Activated CD4-positive, alpha-beta T cell treated with anti-CD3 and anti-CD28 coated beads, Interleukin-2, amount 10 ng/mL, durations not matched to agents 7 days and 5 days (primary cell): ENCODE measurements at regions not wholly inside any gene's neighbourhood (a gene's known extent, or its start where the extent isn't known, plus 50 kb on each side); places are given as distances from the start of the nearest gene placed in this dataset.

Source experiments
- CTCF ChIA-PET: fragments of 350-600 bp; sonication (Branson Sonifier 250); formaldehyde crosslinking; loops from one replicate; lab custom pipeline; 2021; ENCODE audit warnings: antibody characterized with exemption; lab: Charles Lee
- POLR2A ChIA-PET: fragments of 350-600 bp; sonication (Branson Sonifier 250); formaldehyde crosslinking; loops from one replicate; lab custom pipeline; 2021; ENCODE audit warnings: antibody characterized with exemption; lab: Charles Lee
- DNase-seq: peaks from one replicate; pipeline ENCODE4 v3.0.0-alpha.2; 2020
- H3K27ac Mint-ChIP-seq: one replicate; pipeline ENCODE4 v1.8.0; 2021; ENCODE audit warnings: mild to moderate bottlenecking, moderate library complexity, mixed read lengths
- H3K27me3 Mint-ChIP-seq: one replicate; pipeline ENCODE4 v1.8.0; 2021; ENCODE audit warnings: mixed read lengths
- H3K36me3 Mint-ChIP-seq: one replicate; pipeline ENCODE4 v1.8.0; 2021; ENCODE audit warnings: low read depth, mixed read lengths
- H3K4me1 Mint-ChIP-seq: one replicate; pipeline ENCODE4 v1.8.0; 2021; ENCODE audit warnings: mixed read lengths
- H3K4me3 Mint-ChIP-seq: one replicate; pipeline ENCODE4 v1.8.0; 2021; ENCODE audit warnings: mild to moderate bottlenecking, moderate library complexity, mixed read lengths
- H3K9me3 Mint-ChIP-seq: one replicate; pipeline ENCODE4 v1.8.0; 2021; ENCODE audit warnings: mixed read lengths

DNA sequence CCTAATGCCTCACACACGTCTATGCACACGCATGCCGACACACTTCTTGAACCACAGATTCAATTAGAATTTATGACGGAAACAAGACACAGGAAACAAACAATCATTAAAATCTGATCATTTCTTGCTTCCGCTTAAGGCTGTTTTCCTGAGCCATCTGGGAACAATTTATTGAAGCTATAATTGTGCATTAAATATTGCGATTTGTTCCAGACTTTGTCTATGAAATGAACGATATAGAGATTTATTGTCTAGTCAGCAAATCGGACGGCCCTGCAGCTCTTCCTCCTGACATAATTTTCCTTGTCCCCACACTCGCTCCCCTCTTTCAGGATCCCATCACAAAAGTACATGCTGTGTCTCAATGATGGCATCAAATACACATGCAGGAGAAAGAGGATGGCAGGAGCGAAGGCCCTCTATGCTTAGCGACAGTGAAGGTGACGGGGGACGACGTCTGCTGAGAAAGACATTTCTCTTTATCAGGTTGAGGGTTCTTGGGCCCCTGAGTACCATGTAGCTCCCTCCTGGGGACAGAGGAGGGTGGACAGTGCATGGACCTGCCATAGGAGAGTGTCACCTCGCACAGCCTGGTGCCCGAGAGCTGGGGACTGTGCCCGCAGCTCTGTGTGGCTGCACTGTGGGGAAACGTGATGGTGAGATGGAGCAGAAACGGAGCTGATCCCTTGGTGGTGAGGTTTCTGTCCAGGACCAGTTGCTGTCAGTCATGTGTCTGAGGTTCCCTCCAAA, 157.3 kb downstream of the ACKR3 start:
- Mint-ChIP-seq H3K9me3 (no peaks in the 10 kb centered on the region), H3K36me3 (no peaks in the 10 kb centered on the region), H3K4me1 (no peaks in the 10 kb centered on the region), H3K27me3 (no peaks in the 10 kb centered on the region), H3K27ac (no peak overlapping the region), H3K4me3 (no peak overlapping the region)
- CTCF ChIA-PET = no interaction called here
- POLR2A ChIA-PET = no interaction called here
- no peak for DNase-seq

DNA sequence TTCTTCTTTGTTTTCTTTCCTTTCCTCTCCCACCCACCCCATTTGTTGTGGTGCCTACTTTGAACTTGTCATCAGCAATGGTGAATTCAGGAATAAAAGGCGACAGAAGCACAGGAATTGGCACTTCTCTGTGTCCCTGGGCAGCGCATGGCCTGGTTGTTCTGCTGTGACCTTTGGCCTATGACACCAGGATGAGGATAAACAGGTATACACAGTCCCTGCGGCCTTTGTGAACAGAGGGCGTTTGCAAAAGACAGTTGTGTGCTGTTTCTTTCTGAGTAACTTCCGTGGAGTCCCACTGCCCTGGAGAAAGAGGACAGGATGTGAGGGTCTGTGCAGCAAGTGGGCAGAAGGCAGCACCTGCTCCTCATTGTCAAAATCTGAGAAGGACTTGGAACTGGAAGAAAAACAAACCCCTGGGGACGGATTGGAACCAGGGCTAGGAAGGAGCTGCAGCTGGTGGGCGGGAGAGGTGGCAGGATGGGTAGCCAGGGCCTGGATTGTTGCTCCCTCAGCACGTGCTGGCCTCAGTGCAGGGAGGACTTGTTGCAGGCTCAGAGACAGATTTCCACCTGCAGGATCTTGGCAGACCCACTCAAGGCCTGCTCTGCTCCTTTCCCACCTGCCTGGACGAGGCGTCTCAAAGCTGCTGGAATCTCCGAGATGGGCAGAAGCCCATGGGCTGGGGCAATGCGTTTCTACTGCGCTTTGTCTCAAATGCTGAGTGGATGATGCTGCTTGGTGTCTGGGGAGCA, 159.5 kb downstream of the ACKR3 start:
- Mint-ChIP-seq H3K36me3 (no peaks in the 10 kb centered on the region), H3K4me1 (no peaks in the 10 kb centered on the region), H3K27me3 (no peaks in the 10 kb centered on the region), H3K9me3 (no peaks in the 10 kb centered on the region), H3K4me3 (no peak overlapping the region), H3K27ac (no peak overlapping the region)
- CTCF ChIA-PET = no interaction called here
- POLR2A ChIA-PET = no interaction called here
- DNase-seq = no peak

DNA sequence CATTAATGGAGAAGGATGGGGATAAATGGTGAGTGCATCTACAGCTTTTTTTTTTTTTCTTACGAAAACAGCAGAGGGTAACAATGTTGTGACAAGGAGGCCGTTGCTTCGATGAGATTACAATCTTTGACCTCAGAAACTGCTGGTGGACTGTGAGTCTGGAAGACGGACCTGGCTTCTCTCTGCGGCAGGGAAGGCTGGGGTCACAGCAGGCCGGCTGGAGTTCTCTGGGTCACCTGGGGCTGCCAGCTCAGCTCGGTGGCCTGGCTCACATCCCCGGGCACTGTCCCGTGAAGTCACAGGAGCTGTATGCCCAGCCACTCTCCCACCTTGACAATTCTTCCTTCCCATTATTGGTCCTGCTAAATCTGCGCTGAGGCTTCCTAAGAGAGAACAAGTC, 160.8 kb downstream of the ACKR3 start:
- no peak for DNase-seq
- Mint-ChIP-seq H3K27ac (no peak overlapping the region), H3K9me3 (no peaks in the 10 kb centered on the region), H3K4me3 (no peak overlapping the region), H3K4me1 (no peaks in the 10 kb centered on the region), H3K36me3 (no peaks in the 10 kb centered on the region), H3K27me3 (no peaks in the 10 kb centered on the region)
- ChIA-PET CTCF (no interaction called here), POLR2A (no interaction called here)

DNA sequence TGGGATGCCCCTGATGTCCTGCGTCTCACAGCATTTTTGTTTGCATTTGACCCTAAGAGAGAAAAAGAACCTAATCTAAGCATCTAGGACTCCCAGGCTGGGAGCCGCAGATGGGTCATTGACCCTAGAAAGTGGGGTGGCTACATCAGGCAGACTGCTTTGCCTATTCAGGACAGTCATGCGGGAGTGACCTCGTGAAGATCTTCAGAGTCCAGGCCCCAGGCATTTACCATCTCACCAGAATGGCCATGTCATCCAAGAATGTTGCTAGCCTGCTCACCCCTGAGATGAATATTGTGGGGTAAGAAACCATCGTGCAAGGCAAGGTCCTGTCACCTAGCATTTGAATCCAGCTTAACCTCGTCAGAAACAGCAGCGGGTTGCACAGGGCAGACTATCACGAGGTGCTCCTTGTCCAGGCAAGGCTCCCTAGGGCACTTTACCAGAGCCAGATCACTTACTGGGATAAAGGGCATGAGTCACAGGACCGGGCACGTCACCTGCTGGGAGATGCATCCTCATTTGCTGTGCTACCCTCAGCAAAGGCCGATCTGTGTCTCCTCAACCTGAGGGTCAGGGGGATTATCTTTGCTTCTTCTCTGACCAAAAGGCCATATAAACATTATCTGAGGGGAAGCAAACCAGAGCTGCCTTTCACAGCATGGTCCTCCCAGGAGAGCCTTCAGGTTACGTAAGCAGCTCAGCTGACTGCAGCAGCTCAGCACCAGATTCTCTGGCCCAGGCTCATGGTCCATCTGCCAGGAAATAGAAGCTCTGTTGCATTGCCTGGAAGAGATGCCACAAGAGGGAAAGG, 162.3 kb downstream of the ACKR3 start:
- no peak overlapping the region for H3K4me3 Mint-ChIP-seq
- H3K36me3 Mint-ChIP-seq = no peaks in the 10 kb centered on the region
- H3K4me1 Mint-ChIP-seq = no peaks in the 10 kb centered on the region
- no peak overlapping the region for H3K27ac Mint-ChIP-seq
- no peak for DNase-seq
- ChIA-PET POLR2A (no interaction called here), CTCF (interaction anchor here (0.5 kb wide), 1 partner anchor 45 kb away, joined by 3 read pairs; no protein-coding TSS in a partner anchor)
- peaks cover 2% of the 10 kb centered on the region for H3K27me3 Mint-ChIP-seq
- no peaks in the 10 kb centered on the region for H3K9me3 Mint-ChIP-seq

DNA sequence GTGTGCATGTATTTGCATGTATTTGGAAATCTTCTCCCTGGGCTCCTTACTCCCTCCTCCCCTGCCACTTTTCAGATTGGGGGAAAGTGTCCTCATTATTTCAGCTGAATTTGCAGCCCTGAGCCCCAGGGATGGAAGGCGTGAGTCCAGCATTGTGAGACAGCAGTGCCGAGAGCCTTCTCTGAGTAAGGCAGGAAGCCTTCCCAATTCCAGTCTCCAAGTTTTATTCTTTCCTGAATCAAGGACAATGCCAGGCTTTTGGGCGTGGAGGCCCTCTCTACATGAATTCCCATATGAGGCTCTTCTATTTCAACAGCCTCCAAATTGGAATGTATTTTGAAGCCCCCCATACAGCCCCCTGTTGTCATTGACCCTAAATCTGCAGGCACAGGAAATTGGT, 163.5 kb downstream of the ACKR3 start:
- Mint-ChIP-seq H3K27ac (no peak overlapping the region), H3K36me3 (no peaks in the 10 kb centered on the region), H3K9me3 (no peaks in the 10 kb centered on the region), H3K27me3 (peaks cover 6% of the 10 kb centered on the region), H3K4me3 (no peak overlapping the region), H3K4me1 (no peaks in the 10 kb centered on the region)
- ChIA-PET CTCF (no interaction called here), POLR2A (no interaction called here)
- no peak for DNase-seq

DNA sequence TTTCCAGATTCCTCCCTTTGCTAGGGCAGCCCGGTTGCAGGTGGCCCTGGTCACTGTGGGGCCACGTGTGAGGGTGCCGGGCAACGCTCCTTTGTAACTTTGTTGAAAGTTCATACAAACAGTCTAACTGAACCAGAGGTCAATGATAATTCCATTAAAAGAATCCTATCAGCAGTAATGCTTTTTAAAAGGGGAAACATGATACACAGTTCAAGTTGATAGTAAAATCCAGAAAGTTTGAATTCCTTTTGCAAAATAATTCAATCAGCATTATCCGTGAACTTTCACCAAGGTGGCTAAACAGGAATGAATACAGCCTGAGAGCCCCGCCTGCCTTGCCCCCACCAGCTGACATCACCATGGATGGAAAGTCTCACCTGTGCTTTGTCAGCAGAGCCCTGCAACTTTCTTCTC, 166.2 kb downstream of the ACKR3 start:
- Mint-ChIP-seq H3K4me3 (no peak overlapping the region), H3K27me3 (peaks cover 6% of the 10 kb centered on the region), H3K4me1 (no peaks in the 10 kb centered on the region), H3K9me3 (no peaks in the 10 kb centered on the region), H3K27ac (no peak overlapping the region), H3K36me3 (no peaks in the 10 kb centered on the region)
- no peak for DNase-seq
- CTCF ChIA-PET = no interaction called here
- POLR2A ChIA-PET = no interaction called here

DNA sequence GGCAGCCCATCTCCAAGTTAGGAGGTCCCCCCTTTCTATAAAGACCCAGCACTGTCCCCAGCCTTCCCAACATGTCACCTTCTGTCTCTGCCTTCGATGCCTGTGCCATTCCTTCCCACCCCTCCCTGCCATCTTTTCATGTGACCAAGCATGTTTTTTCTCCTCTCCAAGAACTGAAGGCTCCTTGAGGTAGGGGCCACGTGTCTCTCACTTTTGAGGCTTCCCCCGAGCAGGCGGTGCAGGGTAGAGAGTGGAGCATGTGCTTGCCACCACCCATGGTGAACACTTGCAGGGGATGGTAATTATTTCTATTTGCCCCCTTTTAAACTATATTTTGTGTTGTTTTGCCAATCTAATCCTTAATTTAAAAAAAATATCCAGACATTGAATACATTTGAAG, 168.4 kb downstream of the ACKR3 start:
- ChIA-PET CTCF (no interaction called here), POLR2A (no interaction called here)
- H3K36me3 Mint-ChIP-seq = no peaks in the 10 kb centered on the region

DNA sequence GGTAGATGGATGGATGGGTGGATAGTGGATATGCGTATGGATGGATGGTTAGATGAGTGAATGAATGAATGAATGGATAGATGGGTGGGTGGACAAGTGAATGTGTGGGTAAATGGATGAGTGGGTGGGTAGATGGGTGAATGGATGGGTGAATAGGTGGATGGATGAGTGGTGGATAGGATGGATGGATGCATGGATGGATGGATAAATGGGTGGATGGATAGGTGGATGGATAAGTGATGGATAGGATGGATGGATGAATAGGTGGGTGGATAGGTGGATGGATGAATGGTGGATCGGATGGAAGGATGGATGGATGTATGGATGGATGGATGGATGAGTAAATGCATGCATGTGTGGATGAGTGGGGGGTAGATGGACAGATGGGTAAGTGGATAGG, 169.3 kb downstream of the ACKR3 start:
- no peaks in the 10 kb centered on the region for H3K36me3 Mint-ChIP-seq
- H3K4me3 Mint-ChIP-seq = no peak overlapping the region
- CTCF ChIA-PET = no interaction called here
- no peak for DNase-seq
- no peaks in the 10 kb centered on the region for H3K4me1 Mint-ChIP-seq
- H3K27ac Mint-ChIP-seq = no peak overlapping the region
- peaks cover 9% of the 10 kb centered on the region for H3K27me3 Mint-ChIP-seq
- POLR2A ChIA-PET = no interaction called here
- H3K9me3 Mint-ChIP-seq = no peaks in the 10 kb centered on the region

More for the DNA sequence above, 168.4 kb downstream of the ACKR3 start:
- Mint-ChIP-seq H3K27me3 (peaks cover 6% of the 10 kb centered on the region), H3K4me3 (no peak overlapping the region), H3K27ac (no peak overlapping the region), H3K9me3 (no peaks in the 10 kb centered on the region), H3K4me1 (no peaks in the 10 kb centered on the region)
- DNase-seq = no peak

DNA sequence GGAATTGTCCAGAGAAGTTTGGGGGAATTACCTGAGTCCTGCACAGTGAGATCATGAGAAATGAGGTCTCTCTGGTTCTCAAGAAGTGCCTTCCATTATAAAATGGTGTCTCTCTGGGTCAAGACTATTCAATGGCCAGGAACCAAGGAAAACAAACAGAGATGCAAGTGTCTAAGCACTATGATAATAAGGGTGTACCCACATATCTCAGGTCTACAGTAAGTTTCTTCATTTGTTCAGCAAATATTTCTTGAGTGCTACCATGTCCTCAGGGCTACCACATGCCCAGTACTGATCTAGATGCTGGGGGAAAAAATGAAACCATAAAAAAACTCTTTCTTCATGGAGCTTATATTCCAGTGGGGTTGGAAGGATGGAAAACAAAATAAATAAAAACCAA, 170.0 kb downstream of the ACKR3 start:
- ChIA-PET POLR2A (no interaction called here), CTCF (no interaction called here)
- Mint-ChIP-seq H3K4me3 (no peak overlapping the region), H3K27ac (no peak overlapping the region), H3K27me3 (peaks cover 14% of the 10 kb centered on the region), H3K9me3 (no peaks in the 10 kb centered on the region), H3K4me1 (no peaks in the 10 kb centered on the region), H3K36me3 (no peaks in the 10 kb centered on the region)
- DNase-seq = no peak

DNA sequence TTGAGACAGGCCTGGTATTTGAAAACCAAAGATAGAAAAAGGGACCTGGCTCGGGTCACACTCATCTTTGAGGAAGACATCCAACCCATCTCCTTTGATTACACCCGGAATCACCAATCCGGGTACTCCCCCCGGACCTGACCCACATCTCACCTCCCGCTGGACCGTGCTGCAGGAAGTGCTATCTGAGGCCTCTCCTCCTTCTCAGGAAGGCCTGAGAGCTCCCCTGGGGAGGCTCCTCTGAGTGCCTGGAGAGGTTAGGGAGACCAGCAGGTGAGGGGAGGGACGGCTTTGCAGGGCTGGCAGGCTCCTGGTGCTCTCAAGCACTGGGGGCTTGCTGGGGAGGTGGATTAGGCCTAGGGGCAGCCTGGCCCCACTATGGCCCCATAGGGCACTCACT, 170.9 kb downstream of the ACKR3 start:
- CTCF ChIA-PET = no interaction called here
- H3K27ac Mint-ChIP-seq = no peak overlapping the region
- H3K4me1 Mint-ChIP-seq = no peaks in the 10 kb centered on the region
- no peak overlapping the region for H3K4me3 Mint-ChIP-seq
- H3K36me3 Mint-ChIP-seq = no peaks in the 10 kb centered on the region
- no peak for DNase-seq
- H3K9me3 Mint-ChIP-seq = no peaks in the 10 kb centered on the region
- H3K27me3 Mint-ChIP-seq = peaks cover 16% of the 10 kb centered on the region
- POLR2A ChIA-PET = no interaction called here

DNA sequence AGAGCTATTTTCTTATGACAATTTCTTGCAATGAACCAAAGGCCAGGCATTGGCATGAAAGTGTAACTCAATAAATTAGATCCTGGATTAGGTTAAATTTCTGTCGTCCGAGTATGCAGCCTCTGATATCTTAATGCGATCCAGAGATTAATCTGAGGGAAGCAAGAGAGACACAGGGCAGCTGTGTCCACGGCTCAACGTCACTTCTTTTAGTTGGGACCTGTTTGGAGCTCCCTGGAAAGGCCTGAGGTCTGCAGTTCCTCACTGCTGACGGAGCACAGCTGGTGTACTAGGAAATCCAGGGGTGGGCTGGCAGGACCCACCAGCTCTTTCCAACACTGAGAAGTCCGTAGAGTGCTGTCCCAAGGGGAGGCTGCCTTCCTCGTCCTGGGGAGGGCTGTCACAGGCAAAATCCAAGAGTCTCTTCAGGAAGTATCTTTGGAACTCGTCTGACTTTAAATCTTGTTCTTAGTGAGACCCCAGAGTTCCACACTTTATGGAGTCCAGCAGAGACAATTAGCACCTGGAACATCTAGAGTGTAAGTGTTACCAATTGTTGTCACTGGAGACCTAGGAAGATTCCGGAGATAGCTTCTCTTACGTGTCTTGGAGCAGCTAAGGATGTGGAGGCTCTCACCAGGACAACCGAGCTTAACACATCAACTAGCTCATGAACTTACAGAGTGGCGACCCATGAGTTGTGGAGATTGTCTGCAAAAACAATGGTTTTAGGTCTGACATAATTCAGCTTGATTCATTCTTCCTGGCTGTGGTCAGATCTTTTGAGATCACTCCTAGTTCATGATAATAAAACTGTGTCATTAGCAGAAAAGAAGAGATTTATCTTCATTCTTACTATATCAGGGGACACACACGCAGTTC, 173.7 kb downstream of the ACKR3 start:
- Mint-ChIP-seq H3K36me3 (no peaks in the 10 kb centered on the region), H3K4me3 (no peak overlapping the region), H3K27ac (no peak overlapping the region), H3K9me3 (no peaks in the 10 kb centered on the region), H3K27me3 (peaks cover 11% of the 10 kb centered on the region), H3K4me1 (no peaks in the 10 kb centered on the region)
- no peak for DNase-seq
- ChIA-PET CTCF (interaction anchor here (0.6 kb wide), 1 partner anchor 1449 kb away, joined by 6 read pairs; no protein-coding TSS in a partner anchor), POLR2A (no interaction called here)

DNA sequence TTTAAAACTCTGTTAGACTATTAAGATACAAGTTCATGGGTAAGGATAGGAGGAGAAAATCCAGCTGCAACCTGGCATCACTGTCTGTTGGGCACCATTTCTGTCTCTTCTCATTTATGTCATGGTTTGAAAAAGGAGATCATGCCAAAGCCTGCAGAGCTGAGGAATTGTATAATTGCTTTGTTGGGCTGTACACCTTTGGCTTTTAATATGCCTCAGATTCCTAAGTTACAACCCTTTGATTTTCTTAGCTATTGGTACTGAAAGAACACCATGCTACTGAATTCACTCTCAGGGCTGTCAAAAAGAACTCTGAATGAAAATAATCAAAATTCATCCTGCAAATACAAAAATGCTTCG, 174.3 kb downstream of the ACKR3 start:
- peaks cover 11% of the 10 kb centered on the region for H3K27me3 Mint-ChIP-seq
- H3K9me3 Mint-ChIP-seq = no peaks in the 10 kb centered on the region
- H3K36me3 Mint-ChIP-seq = no peaks in the 10 kb centered on the region
- ChIA-PET CTCF (no interaction called here), POLR2A (no interaction called here)
- H3K27ac Mint-ChIP-seq = no peak overlapping the region
- no peak overlapping the region for H3K4me3 Mint-ChIP-seq
- DNase-seq = no peak
- H3K4me1 Mint-ChIP-seq = no peaks in the 10 kb centered on the region
